Epithelial cell of prostate (primary cell): ENCODE measurements at regions not wholly inside any gene's neighbourhood (a gene's known extent, or its start where the extent isn't known, plus 50 kb on each side); places are given as distances from the start of the nearest gene placed in this dataset.

Experiments used
- DNase-seq: peaks from one replicate; pipeline ENCODE4 v3.0.0-alpha.2; 2011; ENCODE audit warnings: low read depth, low spot score
- H3K27ac ChIP-seq: fragments of 450-650 bp; 2 replicates; pipeline ENCODE4 v1.5.1; 2017; ENCODE audit warnings: mild to moderate bottlenecking

DNA sequence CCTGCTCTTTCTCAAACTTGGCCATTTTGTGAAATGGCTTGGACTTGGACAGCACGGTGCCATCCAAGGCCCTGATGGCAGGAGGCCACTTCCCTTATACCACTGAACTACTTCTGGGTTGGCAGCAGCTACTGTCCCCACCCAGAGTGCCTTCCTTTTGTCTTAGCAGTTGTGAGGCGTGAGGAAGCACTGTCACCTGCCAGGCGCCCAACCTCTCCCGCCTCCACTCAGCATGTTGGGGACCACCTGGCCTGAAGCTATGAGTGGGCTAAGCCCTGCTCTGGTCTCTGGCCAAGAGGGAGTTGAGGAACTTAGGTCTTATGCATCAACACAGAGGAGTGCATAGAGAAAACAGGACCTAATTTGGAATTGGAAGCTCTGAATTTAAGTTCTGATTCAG is 276.0 kb downstream of the ENC1 start:
- H3K27ac ChIP-seq: no peak overlapping the region

DNA sequence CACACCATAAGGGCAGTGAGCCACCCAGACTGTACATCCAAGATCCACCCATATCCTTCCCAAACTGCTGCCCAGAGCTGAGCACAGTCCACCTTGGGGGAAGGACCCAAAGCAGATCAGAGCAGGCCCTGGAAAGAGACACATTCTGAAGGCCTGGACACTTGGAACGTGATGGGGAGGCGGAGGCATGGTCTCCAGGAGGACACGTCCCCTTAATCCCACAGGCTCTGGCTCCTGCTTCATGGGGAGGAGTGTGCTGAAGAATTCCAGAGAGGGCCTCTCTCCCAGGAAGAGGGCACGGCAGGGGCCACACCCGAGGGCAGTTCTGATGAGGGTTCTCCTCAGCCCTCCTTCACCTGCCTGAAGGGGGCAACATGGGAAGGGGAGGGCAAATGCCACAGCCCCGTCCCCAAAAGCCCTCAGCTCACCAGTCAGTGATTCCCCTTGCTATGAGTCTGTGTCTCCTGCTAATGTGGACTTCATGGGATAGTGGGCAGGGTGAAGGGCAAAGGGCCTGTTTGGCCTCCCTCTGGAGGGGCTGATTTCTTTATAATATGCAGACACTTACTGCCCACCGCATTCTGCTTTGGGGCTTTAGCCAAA is 276.8 kb downstream of the ENC1 start:
- no peak for DNase-seq
- no peak overlapping the region for H3K27ac ChIP-seq

More for the DNA sequence above, 276.0 kb downstream of the ENC1 start:
- no peak for DNase-seq

DNA sequence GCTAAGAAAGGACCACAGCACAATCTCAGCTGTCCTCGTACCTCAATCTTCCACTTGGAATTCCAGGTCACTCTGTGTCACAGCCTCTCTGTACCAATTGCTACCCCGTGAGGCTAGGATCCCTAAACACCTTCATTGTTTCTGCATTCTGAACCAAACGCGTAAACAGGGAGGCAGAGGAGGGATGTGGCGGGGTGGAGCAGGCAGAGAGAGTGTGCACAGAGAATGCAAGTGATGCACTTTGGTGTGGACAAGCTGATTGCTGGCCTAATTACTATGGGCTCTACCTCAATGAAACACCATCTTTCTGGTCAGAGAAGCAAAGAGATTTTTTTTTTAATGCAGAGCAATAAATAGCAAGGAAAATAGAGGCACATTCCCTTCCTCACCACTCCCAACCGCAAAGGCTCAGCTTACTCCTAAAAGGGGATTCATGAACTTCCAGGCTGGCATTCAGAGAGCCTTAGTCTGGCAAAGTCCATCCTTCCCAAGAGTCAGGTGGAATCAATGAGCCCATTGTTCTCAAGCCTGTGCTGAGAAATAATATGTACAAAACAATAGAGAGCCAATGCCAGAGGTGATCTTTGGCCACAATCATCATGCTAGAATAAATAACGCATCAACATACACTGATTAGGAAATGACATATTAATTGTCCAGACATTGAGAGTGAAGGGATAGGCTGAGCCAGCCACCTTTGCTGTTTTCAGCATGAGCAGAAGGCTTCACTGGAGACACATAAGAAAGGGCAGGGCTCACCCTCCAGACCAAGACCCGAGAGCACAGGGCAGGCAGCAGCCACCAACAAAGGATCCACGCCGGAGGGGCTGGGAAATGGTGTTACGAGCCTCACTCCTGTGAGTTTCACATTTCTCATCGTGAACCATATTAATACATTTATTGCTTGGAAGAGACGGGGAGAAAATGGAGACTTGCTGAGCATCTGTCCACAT is 278.8 kb downstream of the ENC1 start:
- no peak overlapping the region for H3K27ac ChIP-seq
- no peak for DNase-seq

DNA sequence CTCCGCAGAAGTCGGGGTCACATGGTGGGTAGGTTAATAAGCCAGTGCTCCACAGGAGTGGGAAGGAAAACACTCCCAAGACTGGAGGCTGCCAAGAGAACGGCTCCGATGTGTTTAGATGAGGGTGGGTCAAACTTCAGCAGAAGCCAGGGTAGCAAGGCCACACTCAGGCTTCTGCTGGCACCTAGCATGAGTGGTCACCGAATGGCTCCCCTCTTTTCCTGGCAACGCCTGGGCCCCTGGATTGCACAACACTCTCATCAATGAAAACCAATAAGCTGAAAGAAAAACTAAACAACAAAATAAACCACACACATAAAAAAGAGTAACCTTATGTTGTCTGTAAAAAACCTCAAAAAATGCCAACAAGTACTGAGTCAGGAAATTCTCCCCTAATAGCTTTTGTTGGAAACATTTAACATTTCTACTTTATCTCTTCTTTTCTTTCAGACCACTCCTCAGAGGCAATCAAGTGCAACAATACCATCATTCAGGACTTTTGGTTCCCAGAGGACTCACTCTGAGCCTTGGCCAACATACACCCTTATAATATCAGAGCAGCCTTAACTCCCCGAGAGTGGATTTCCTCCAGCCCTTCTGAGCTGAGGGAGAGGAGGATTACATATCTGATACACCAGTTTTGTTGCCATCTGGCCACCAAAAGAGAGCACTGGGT is 279.9 kb downstream of the ENC1 start:
- H3K27ac ChIP-seq: no peak overlapping the region
- no peak for DNase-seq

DNA sequence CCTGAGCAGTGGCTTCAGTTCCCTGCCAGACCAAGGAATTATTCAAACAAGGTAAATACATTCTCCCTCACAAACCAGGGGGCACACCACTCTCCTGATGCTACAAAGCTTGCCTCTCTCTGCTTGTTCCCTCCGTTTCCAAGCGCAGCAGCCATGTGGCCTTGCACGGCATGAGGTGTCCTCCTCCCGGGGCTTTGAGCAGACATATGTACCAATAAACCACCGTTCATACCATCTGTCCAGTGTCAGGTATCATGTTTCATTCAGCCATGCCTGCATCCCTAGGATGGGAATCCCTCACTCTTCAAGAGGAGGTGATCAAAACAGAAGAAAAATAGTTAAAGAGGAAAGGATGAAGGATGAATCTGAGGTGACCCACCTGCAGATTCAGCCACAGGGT is 282.7 kb downstream of the ENC1 start:
- H3K27ac ChIP-seq: no peak overlapping the region
- DNase-seq: no peak

DNA sequence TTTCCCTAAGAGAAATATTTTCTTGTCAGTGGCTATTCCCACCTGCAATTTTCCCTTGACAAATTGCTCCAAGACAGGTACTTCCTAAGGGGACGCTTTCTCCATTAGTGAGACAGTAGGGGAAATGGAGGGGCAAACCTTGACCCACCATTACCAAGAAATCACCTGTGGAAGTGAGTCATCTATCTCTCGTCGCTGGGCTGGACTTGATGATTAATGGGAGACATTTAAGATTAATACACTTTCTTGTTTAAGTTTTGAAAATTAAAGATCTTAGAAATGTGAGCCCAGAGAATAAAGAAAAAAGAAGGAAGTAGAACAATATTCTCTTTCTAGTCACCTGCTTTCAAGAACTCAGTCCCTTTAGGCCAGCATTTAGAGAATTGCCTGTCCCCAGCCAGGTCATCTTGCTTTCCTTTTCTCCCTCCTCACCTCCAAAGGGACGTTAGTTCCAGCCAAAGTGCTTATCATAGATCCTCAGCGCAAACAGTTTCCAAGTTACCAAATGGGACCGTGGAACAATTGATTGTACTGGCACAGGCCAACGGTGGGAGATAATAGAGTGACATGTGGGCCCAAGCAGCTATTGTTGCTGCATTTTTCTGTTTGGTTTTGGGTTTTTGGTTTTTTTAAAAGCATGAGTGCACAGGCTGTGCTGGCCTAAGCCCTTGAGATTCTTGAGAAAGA is 284.4 kb downstream of the ENC1 start:
- H3K27ac ChIP-seq: no peak overlapping the region
- no peak for DNase-seq

DNA sequence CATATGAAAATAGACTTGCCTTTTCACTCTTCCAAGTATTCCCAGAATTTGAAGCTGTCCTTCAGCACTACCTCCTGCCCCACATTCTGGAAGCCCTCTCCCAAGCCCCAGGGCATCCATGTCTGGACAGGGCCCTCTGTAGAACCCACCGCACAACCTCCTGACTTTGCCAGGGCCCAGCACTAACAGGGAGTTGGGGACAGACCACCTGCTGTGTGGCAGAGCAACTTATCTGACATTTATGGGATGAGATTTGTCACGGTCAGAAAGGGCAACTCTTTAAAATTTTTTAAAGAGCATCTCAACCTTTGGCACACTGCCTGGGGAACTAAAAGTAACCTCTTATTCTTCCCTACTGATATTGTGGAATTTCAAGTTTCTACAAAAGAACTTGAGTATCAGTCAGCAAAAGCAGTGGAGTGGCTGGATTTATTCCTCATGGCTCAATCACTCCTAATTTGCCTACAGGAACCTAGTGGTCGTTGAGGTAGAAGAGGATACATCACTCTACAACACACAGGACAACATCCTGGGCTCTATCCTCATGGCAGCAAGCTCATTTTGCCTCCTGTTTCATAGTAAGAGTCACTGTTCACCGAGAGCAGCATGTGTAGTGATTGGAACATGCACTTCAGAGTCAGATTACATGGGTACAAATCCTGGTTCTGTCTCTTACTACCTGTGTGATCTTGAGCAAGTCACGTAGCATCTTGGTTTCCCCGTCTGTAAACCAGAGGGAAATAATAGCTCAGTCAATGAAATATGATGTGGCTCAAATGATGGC is 285.3 kb downstream of the ENC1 start:
- DNase-seq: no peak
- no peak overlapping the region for H3K27ac ChIP-seq

DNA sequence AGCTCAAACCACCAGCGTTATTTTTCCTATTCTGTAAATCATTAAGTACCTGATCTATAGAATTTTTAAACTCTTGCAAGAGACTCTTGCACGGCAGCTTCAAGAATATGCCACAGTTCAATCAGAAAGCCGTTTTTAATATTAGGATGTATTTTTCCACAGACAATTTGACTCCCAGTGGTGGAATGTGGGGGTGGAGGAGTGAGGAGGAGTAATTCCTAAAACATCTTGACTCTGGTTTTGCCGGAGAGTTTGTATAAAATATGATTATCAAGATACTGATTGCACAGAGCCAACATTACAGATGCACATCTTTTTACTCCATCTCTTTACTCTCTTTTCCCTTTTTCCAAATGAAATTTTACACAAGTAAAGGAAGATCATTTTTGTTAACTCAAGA is 288.3 kb downstream of the ENC1 start:
- H3K27ac ChIP-seq: no peak overlapping the region
- no peak for DNase-seq

DNA sequence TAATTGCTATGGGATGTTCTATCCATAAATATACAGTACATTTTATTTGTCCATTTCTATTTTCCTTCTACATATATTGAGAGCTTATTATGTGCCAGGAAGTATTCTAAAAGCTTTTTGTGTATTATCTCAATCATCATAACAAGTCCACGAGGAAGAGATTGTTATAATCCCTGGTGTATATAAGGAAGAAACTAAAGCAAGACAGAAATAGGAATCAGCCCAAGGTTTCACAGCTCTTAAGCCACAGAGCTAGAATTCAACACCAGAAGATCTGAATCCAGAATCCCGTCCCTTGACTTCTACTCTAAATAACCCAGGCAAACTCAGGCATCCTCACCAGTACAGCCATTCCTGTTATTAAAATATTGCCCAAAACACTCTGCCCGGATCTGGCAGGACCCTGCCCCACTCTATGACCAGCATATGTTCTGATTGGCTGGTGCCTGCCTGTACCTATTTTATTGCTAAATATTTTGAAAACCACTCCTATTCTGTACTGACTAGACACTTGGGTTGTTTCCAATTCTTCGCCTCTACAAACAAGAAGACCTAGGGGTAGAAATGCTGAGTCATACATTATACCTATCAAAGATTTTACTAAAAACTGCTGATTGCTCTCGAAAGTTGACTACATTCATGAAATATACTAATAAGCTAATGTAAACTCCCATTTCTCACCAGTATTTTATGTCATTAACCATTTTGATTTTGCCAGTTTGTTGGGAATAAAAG is 297.4 kb downstream of the ENC1 start:
- no peak overlapping the region for H3K27ac ChIP-seq
- DNase-seq: no peak

DNA sequence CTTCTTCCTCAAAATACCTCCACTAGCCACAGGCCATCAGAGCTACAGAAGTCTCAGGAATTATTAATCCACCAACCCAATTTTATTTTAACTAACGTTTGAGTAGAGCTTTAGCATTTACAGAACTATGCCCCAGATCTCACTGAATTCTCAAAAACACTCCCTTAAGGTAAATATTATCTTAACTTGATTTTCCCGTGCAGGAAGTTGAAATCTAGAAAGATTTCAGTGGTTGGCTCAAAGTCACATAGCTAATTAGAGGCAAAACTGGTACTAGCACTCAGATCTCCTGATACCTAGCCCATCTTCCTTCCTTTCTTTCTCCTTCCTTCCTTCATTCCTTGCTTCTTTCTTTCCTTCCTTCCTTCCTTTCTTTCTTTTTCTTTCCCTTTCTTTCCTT is 298.3 kb downstream of the ENC1 start:
- no peak for DNase-seq
- no peak overlapping the region for H3K27ac ChIP-seq

DNA sequence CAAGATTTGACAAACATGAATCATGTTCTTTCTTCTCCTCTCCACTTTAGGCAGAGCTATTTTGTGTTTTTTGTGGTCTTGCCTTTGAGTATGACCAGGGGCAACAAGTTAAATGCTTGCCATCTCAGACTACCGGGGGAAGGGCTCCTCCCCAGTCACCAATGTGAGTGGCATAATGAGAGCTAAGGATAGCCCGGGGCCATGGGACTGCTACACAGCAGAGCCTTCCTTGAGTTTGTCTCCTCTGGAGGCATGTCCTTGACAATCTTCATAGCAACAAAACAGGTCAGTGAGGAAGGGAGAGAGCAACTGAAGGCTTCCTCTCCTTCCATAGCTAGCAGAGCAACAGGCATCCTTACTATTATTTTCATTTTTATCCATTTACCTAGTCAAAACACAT is 299.3 kb downstream of the ENC1 start:
- no peak overlapping the region for H3K27ac ChIP-seq
- no peak for DNase-seq

DNA sequence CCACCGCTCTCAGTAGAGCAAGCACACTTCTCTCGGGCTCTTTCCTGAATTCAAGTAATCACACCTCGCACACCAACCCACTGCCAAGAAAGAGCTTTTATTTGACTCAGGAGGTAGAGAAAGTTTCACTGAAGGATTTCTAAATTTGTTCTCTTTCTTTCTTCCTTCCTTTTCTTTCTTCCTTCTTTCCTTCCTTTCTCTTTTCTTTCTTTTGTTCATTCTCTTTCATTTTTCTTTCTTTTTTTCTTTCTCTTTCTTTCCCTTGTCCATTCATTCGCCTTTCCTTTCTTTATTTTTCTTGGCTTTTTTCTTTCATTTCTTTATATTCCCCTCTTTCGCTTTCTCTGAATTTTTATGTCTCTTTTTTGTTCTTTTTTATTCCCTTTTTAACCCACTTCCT is 300.1 kb downstream of the ENC1 start:
- no peak overlapping the region for H3K27ac ChIP-seq
- no peak for DNase-seq

DNA sequence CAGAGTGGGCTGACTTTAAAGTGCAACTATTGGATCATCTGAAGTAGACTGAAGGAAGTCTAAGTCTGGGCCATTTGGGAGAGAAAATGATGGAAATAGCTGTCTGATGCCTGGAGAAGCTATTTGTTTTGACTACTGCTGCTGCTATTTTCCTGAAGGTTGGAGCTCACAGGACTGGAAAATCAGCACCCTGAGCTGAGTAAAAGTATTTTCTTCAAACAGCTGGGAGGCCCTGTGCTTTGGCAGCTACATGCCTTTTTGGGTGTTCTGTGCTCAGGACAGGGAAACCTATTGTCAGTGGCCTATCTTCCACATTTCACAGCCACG is 302.6 kb downstream of the ENC1 start:
- H3K27ac ChIP-seq: no peak overlapping the region
- no peak for DNase-seq

DNA sequence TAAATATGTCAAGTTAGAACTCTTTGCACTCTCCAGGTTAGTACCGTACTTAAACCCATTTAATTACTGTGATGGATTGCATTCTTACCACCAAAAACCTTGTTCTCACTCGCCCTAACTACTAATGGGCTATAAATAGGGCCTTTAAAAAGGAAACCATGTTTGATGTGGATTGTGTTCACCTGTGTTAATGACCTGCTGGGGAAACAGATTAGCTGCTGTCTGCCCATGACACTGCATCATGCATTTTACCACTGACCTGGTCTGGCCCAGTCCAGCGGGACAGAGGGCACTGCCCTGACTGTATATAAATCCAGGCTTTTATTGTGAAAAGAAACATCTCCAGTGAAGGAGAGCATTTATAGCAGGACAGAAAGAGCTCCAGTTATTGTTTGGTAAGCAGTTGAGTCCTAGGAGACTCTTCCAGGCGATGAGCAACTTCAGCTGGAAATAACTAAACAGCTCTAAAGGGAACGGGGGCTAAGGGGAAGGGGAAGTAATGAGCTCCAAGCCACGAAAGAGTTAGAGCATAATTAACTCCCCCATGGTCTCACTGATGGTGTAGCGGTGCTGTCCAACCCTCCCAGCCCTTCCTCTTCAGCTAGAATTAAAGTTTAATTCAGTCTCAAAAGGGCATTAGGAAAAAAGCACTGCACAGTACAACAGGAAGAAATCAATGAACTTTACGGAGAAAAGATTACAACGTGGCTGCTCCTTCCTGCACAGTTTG is 303.1 kb downstream of the ENC1 start:
- no peak overlapping the region for H3K27ac ChIP-seq
- no peak for DNase-seq

DNA sequence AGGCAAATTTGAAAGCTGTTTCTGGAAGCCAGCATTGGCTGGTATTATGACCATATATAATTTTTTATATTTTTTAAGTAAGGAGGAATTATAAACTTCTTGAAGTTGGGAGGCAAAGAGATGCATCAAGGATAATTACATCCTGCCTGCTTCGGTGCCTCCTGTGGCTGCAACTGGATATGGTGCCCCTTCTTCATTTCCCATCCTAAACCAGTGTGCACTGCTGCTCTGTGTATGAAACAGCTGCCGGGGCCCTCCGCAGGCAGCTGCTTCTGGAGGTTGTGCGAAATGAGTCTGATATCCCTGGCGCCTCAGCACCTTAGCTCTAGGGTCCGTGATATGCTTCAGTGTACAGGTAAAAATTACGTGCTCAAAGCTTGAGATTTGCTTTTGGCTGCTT is 304.2 kb downstream of the ENC1 start:
- H3K27ac ChIP-seq: no peak overlapping the region
- no peak for DNase-seq

DNA sequence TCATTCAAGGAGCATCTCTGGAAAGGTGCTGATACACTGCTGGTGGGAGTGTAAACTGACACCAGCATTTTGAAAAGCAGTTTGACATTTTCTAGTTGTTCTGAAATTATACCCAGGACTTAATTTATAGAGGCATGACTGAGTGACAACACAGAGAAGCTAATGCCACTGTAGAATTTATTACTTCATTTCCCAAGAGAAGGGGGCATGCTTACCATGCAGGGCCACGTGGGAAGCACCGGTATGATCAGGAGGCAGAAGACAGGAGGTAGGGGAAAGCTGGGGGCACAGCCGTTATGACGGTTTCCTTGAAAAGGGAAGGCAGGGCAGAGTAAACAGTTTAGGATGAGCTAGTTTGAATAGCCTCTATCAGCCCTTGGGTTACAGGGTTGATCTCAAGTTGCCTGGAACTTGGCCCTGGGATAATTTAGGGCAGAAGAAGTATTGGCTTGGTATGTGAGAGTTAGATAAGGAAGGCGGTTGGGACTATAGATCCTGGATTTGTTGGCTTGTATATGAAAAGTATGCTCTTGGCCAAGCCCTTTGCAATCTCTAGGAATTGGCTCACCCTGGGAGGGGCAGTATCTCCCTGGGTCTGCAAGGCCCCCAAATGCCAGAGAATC is 305.7 kb downstream of the ENC1 start:
- no peak overlapping the region for H3K27ac ChIP-seq
- no peak for DNase-seq

DNA sequence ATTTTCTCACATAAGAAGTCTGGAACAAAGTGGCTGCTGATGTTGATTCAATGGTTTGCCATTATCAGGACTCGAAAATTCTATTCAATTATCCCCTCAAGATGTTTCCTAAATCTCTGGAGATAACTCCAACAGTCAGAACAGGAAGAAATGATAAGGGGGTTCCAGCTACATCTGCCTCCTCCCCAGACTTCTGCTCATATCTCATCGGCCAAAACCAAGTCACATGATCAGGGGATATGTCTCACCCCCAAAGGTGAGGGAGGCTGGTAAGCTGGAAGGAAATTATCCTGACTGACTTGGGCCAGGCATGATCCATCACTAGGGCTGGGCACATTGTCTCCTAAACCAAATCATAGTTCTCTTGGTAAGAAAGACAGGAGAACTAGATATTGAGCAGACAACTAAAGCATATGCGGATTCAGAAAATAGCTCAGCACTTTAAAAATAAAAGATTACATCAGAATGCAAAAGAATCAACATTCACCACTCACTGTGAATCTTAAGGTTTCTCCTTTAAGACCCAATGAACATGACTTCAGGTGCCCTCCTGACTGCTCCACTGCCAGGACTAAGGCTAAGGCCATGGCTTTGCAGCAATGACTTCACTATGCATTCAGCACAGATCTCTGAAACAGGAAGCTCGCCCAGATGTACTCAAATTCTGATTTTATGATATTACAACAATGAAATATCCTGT is 306.3 kb downstream of the ENC1 start:
- no peak overlapping the region for H3K27ac ChIP-seq
- no peak for DNase-seq

DNA sequence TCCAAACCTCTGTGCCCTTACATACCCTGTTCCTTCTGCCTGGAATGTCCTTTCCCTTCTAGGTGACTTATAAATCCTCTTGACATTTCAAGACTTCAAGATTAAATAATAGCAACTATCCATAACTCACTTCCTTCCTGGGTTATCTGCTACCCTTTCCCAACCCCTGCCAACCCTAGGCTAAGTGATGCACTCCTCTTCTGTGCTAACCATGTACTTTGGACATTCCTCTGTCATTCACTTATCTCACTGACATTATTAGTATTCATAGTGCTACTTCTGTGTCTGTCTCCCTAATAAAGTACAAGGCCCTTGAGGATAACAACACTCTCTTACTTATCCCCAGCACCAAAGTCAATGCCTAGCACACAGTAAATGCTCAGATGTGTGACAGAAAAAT is 307.1 kb downstream of the ENC1 start:
- DNase-seq: no peak
- no peak overlapping the region for H3K27ac ChIP-seq
